ENCODE measurements at regions not wholly inside any gene's neighbourhood (a gene's known extent, or its start where the extent isn't known, plus 50 kb on each side); places are given as distances from the start of the nearest gene placed in this dataset.

DNA sequence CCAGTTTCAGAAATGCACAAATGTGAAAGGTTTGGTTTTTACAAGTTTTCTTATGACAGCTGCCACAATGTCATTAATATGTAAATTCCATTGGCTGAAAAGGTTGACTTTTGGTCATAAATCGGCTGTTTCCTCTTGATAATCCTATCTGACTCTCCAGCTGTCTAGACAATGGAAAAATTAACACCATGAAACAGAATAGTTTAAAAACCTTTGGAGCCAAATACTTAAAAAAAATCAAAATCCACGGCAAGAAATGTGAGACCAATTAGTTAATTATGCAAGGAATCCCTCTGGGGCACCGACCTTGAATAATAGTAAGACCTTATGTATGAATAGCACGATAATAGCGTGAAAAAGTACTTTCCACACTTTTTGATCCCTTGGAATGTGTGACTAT, 138.0 kb downstream of the ZNF664 start:
- TF ChIP-seq HDGF (IDR thresholded peaks at IDR 0.05; ENCODE audit: borderline replicate concordance) (no peak), FOXM1 (IDR thresholded peaks at IDR 0.05; ENCODE audit: borderline replicate concordance) (no peak), ARNT (IDR thresholded peaks at IDR 0.05) (no peak), ZNF384 (IDR thresholded peaks at IDR 0.05) (no peak), ELF4 (IDR thresholded peaks at IDR 0.05) (no peak), NFRKB (IDR thresholded peaks at IDR 0.05) (no peak), CTBP1 (IDR thresholded peaks at IDR 0.05; ENCODE audit: borderline replicate concordance) (no peak), FOXK2 (IDR thresholded peaks at IDR 0.05) (no peak), LEF1 (IDR thresholded peaks at IDR 0.05; ENCODE audit: borderline replicate concordance) (no peak), SUZ12 (IDR thresholded peaks at IDR 0.05) (no peak), BHLHE40 (IDR thresholded peaks at IDR 0.05; ENCODE audit: borderline replicate concordance) (no peak)
- TF ChIP-seq, protein P1, sequence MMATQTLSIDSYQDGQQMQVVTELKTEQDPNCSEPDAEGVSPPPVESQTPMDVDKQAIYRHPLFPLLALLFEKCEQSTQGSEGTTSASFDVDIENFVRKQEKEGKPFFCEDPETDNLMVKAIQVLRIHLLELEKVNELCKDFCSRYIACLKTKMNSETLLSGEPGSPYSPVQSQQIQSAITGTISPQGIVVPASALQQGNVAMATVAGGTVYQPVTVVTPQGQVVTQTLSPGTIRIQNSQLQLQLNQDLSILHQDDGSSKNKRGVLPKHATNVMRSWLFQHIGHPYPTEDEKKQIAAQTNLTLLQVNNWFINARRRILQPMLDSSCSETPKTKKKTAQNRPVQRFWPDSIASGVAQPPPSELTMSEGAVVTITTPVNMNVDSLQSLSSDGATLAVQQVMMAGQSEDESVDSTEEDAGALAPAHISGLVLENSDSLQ (IDR thresholded peaks at IDR 0.05): no peak
- CTCF ChIA-PET: no interaction called here
- POLR2A ChIA-PET: no interaction called here
- no peak for DNase-seq (ENCODE audit: extremely low spot score)

DNA sequence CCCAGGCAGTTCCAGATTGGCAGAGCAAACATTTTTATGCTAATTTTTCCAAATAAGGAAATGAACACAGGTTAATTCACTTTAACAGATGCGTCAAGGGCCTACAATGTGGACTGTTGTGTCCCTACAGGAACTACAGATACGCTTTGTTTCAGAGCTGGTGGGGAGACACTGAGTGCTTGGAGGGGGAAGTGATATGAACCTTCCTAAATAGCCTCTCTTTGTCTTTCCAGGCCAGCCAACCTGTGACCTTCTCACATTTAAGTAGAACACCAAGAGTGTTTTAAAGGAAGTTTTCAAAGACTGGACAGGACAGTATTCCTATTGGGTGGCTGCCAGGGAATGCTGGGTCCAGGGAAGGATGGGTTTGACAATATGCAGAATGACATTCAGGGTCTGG, 141.3 kb downstream of the ZNF664 start:
- TF ChIP-seq, protein P1 (IDR thresholded peaks at IDR 0.05): no peak
- TF ChIP-seq FOXK2 (IDR thresholded peaks at IDR 0.05): no peak
- TF ChIP-seq FOXA1 (IDR thresholded peaks at IDR 0.05): no peak
- no peak for TF ChIP-seq CTBP1 (IDR thresholded peaks at IDR 0.05; ENCODE audit: borderline replicate concordance)
- no peak for TF ChIP-seq SP1 (IDR thresholded peaks at IDR 0.05)
- TF ChIP-seq ELF4 (IDR thresholded peaks at IDR 0.05): no peak
- TF ChIP-seq LEF1 (IDR thresholded peaks at IDR 0.05; ENCODE audit: borderline replicate concordance): no peak
- TF ChIP-seq FOXM1 (IDR thresholded peaks at IDR 0.05; ENCODE audit: borderline replicate concordance): no peak
- no peak for TF ChIP-seq NFRKB (IDR thresholded peaks at IDR 0.05)
- no peak for TF ChIP-seq L3MBTL2 (conservative IDR thresholded peaks at IDR 0.05)
- DNase-seq (ENCODE audit: extremely low spot score): no peak
- ChIA-PET POLR2A (no interaction called here), CTCF (no interaction called here)

DNA sequence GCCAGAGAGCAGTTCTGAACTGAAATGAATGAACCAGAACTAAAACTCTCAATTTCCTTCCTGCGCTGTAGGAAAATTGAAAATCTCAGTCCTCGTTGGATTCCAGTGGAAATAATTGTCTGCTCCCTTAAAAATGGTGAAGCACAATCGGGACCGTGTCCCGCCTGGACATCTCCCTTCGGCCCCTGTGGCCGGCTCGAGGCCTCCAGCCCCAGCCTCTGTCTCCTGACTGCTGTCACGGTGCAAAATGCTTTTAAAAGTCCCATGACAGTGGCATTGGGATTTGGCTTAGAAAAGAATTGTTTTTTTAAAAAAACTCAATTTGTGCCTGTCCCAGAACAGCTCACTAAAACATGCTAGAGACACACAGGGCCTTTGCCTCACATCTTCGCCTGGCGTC, 142.5 kb downstream of the ZNF664 start:
- ChIA-PET CTCF (no interaction called here), POLR2A (no interaction called here)
- no peak for DNase-seq (ENCODE audit: extremely low spot score)
- TF ChIP-seq TARDBP (IDR thresholded peaks at IDR 0.05) (no peak), SP1 (IDR thresholded peaks at IDR 0.05) (no peak), CTBP1 (IDR thresholded peaks at IDR 0.05; ENCODE audit: borderline replicate concordance) (no peak), FOXK2 (IDR thresholded peaks at IDR 0.05) (no peak), LEF1 (IDR thresholded peaks at IDR 0.05; ENCODE audit: borderline replicate concordance) (no peak), FOXM1 (IDR thresholded peaks at IDR 0.05; ENCODE audit: borderline replicate concordance) (no peak), ELF4 (IDR thresholded peaks at IDR 0.05) (no peak), L3MBTL2 (conservative IDR thresholded peaks at IDR 0.05) (no peak), NFRKB (IDR thresholded peaks at IDR 0.05) (no peak), HDGF (IDR thresholded peaks at IDR 0.05; ENCODE audit: borderline replicate concordance) (no peak), SUZ12 (IDR thresholded peaks at IDR 0.05) (no peak)
- TF ChIP-seq, protein P1 (IDR thresholded peaks at IDR 0.05): no peak

DNA sequence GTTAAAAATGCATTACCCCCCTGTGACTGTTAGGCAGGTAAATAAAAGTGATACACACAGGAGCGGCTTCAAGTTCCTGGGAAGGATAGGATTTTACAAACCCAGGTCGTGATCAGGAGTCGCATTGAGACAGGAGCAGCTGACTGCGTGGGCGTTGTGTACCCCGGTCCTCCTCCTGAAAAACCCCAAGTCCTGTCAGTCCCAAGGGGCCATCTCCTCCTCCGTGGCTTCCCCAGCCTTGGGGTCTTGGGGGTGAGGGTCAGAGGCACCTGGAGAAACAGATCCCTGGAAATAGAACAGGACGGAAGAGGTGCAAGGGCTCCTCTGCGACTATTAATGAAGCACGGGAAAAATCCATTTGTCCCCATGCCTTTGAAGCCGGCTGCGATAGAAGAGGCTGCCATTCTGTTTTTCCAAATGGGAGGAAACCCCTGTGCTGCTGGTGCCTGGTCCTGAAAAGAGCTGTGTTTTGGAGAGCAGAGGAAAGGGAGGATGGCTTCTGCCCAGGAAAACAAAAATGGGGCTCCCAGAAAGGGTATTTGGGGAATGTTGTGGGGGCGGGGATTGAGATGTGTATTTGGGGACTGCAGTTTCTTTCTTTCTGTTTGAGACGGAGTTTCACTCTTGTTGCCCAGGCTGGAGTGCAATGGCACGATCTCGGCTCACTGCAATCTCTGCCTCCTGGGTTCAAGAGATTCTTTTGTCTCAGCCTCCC, 143.1 kb downstream of the ZNF664 start:
- DNase-seq (ENCODE audit: extremely low spot score): no peak
- POLR2A ChIA-PET: no interaction called here
- CTCF ChIA-PET: no interaction called here
- no peak for TF ChIP-seq BHLHE40 (IDR thresholded peaks at IDR 0.05; ENCODE audit: borderline replicate concordance)
- TF ChIP-seq CTBP1 (IDR thresholded peaks at IDR 0.05; ENCODE audit: borderline replicate concordance): no peak
- TF ChIP-seq ELF4 (IDR thresholded peaks at IDR 0.05): no peak
- no peak for TF ChIP-seq FOXM1 (IDR thresholded peaks at IDR 0.05; ENCODE audit: borderline replicate concordance)
- TF ChIP-seq SUZ12 (IDR thresholded peaks at IDR 0.05): no peak
- TF ChIP-seq ZNF384 (IDR thresholded peaks at IDR 0.05): no peak
- TF ChIP-seq ARNT (IDR thresholded peaks at IDR 0.05): no peak
- TF ChIP-seq FOXA1 (IDR thresholded peaks at IDR 0.05): no peak
- no peak for TF ChIP-seq HDGF (IDR thresholded peaks at IDR 0.05; ENCODE audit: borderline replicate concordance)
- no peak for TF ChIP-seq LEF1 (IDR thresholded peaks at IDR 0.05; ENCODE audit: borderline replicate concordance)
- TF ChIP-seq, protein P1 (IDR thresholded peaks at IDR 0.05): no peak
- no peak for TF ChIP-seq FOXK2 (IDR thresholded peaks at IDR 0.05)

DNA sequence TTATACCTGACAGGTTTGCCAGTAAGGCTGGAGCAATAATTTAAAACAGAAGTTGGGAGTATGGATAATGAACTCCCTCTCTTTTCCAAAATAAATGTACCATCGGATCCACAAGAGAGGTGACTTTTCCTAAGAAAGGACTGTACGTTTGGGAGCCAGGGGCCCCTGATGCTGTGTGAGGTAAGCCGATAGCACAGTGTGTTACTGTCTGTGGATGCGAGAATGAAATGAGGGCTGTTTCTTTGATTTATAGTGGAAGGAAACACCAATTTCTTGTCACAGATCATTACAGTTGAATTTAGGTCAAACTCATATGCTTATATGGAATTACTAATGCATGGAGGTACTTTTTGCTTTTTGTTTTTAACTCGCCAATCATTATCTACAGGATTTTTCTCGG, 147.7 kb downstream of the ZNF664 start:
- no peak for DNase-seq (ENCODE audit: extremely low spot score)
- ChIA-PET POLR2A (no interaction called here), CTCF (interaction anchor here (0.7 kb wide), 1 partner anchor 23 kb away, joined by 3 read pairs; no protein-coding TSS in a partner anchor)
- TF ChIP-seq SP1 (IDR thresholded peaks at IDR 0.05) (no peak), NFRKB (IDR thresholded peaks at IDR 0.05) (no peak)
- TF ChIP-seq, protein P1 (IDR thresholded peaks at IDR 0.05): 0 out of 2 replicates have a peak, but pooled peaks have one; percentile 7

Data from HEK293T (cell line).